SH-SY5Y (cell line): ENCODE measurements at regions not wholly inside any gene's neighbourhood (a gene's known extent, or its start where the extent isn't known, plus 50 kb on each side); places are given as distances from the start of the nearest gene placed in this dataset.

Experiments
- GATA2 ChIP-seq: IDR thresholded peaks from 2 replicates; pipeline ENCODE4 v1.6.1; 2011; ENCODE audit warnings: mild to moderate bottlenecking, low read depth, low read length
- GATA3 ChIP-seq: IDR thresholded peaks from 2 replicates; pipeline ENCODE4 v1.6.1; 2011; ENCODE audit warnings: low read depth, mild to moderate bottlenecking, low read length, moderate library complexity

DNA sequence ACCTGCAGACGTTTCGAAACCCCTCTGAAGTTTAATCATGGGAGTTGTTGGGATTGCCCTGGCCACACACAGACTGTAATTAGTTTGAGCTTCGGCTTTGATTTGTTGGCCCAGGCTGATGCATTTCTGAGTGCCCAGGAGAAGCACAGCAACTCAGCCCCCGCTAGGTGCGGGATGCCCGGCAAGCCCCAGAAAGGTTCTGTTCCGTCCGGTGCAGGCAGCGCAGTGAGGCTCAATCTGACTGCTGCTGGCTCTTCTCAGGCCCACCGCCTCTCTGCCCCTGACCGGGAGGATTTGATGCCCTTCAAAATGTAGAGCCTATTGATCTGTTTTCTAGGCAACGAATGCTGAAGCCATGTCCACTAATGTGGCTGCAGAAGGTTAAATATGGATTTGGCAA lies 73.4 kb upstream of the TAF11L2 start:
- TF ChIP-seq GATA3 = no peak
- no peak for TF ChIP-seq GATA2
